ENCODE measurements at regions not wholly inside any gene's neighbourhood (a gene's known extent, or its start where the extent isn't known, plus 50 kb on each side); places are given as distances from the start of the nearest gene placed in this dataset.

- TF ChIP-seq CTCF (IDR thresholded peaks at IDR 0.05; ENCODE audit: control extremely low read depth in 1 of 3, insufficient read depth in 1 of 3, low read depth in 1 of 3, low read length in 3 of 3) (no peak), POLR2A (IDR thresholded peaks at IDR 0.05; ENCODE audit: control extremely low read depth in 1 of 2, low read depth in 2 of 2, low read length in 2 of 2) (no peak), EZH2 (IDR thresholded peaks at IDR 0.05; ENCODE audit: low read depth, low read length, severe bottlenecking) (no peak), JUN (IDR thresholded peaks at IDR 0.05; ENCODE audit: low read depth, low read length) (no peak), SRF (IDR thresholded peaks at IDR 0.05; ENCODE audit: low read depth, low read length) (no peak), YY1 (IDR thresholded peaks at IDR 0.05; ENCODE audit: low read depth, low read length) (no peak), CREB1 (IDR thresholded peaks at IDR 0.05) (no peak), EP300 (IDR thresholded peaks at IDR 0.05; ENCODE audit: borderline replicate concordance in 1 of 2, low read depth in 2 of 2, low read length in 2 of 2) (no peak), POLR2AphosphoS5 (IDR thresholded peaks at IDR 0.05; ENCODE audit: low read depth, low read length) (no peak), RXRA (IDR thresholded peaks at IDR 0.05; ENCODE audit: insufficient read depth, low read depth, low read length) (no peak), HDAC2 (IDR thresholded peaks at IDR 0.05; ENCODE audit: borderline replicate concordance in 1 of 2, low read depth in 2 of 2, low read length in 2 of 2) (no peak)
- TF ChIP-seq, protein P1, sequence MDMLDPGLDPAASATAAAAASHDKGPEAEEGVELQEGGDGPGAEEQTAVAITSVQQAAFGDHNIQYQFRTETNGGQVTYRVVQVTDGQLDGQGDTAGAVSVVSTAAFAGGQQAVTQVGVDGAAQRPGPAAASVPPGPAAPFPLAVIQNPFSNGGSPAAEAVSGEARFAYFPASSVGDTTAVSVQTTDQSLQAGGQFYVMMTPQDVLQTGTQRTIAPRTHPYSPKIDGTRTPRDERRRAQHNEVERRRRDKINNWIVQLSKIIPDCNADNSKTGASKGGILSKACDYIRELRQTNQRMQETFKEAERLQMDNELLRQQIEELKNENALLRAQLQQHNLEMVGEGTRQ (IDR thresholded peaks at IDR 0.05; ENCODE audit: low read length), result no peak
- TF ChIP-seq, protein P2, sequence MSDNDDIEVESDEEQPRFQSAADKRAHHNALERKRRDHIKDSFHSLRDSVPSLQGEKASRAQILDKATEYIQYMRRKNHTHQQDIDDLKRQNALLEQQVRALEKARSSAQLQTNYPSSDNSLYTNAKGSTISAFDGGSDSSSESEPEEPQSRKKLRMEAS (IDR thresholded peaks at IDR 0.05), result no peak
These were observed 753.8 kb upstream of the TENM4 start for GRCh38 chr11:80194625-80195024.

All from H1 (cell line).